ENCODE measurements at regions not wholly inside any gene's neighbourhood (a gene's known extent, or its start where the extent isn't known, plus 50 kb on each side); places are given as distances from the start of the nearest gene placed in this dataset.

GRCh38 chr15:96402403-96402802, 71.9 kb downstream of the NR2F2 start:
- TF ChIP-seq, protein P1, sequence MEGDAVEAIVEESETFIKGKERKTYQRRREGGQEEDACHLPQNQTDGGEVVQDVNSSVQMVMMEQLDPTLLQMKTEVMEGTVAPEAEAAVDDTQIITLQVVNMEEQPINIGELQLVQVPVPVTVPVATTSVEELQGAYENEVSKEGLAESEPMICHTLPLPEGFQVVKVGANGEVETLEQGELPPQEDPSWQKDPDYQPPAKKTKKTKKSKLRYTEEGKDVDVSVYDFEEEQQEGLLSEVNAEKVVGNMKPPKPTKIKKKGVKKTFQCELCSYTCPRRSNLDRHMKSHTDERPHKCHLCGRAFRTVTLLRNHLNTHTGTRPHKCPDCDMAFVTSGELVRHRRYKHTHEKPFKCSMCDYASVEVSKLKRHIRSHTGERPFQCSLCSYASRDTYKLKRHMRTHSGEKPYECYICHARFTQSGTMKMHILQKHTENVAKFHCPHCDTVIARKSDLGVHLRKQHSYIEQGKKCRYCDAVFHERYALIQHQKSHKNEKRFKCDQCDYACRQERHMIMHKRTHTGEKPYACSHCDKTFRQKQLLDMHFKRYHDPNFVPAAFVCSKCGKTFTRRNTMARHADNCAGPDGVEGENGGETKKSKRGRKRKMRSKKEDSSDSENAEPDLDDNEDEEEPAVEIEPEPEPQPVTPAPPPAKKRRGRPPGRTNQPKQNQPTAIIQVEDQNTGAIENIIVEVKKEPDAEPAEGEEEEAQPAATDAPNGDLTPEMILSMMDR (IDR thresholded peaks at IDR 0.05): no peak
- peaks cover 0 to 2% (median 0%) of the 10 kb centered on the region in 4 donors for H3K27me3 ChIP-seq
- DNase-seq: no peak
- H3K4me3 ChIP-seq: no peak overlapping the region
- no peak overlapping the region for H3K27ac ChIP-seq
- no peaks in the 10 kb centered on the region for H3K4me1 ChIP-seq
- FAIRE-seq: no peak
- intact Hi-C loops (cut with DNase I): no loop called here
- 54% methylated on average over 3 of the region's 3 CpGs for WGBS, 2 donors
- ATAC-seq: no peak
- H3K36me3 ChIP-seq: no peaks in the 10 kb centered on the region
- no peaks in the 10 kb centered on the region for H3K9me3 ChIP-seq

DNA sequence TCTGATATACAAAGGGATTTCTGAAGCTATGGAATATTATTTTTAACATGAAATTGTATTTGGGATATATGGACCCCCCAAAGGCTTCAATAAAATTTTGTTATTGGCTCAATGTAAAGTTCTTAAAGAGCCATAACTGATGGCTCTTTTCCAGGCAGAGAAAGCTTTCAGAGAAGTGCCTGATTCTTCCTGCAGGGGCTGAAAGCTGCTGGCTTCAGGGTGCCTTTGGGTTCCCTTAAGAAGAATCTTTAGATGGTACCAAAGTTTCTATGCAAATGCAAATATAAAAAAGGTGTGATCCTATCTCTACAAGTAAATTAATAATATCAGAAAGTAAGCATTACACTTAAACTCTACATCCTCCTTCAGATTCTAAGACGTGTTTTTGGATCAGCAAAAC, 72.6 kb downstream of the NR2F2 start:
- Histone ChIP-seq H3K9me3 (no peaks in the 10 kb centered on the region), H3K4me1 (no peaks in the 10 kb centered on the region), H3K27ac (no peak overlapping the region), H3K27me3 (peaks cover 0 to 8% (median 0%) of the 10 kb centered on the region in 4 donors), H3K36me3 (no peaks in the 10 kb centered on the region), H3K4me3 (no peak overlapping the region)
- TF ChIP-seq, protein P1 (IDR thresholded peaks at IDR 0.05): no peak
- intact Hi-C loops (cut with DNase I): no loop called here
- ATAC-seq (no peak), FAIRE-seq (no peak), DNase-seq (no peak)
- WGBS, 2 donors: 58 to 63% methylated on average over 1 of the region's 1 CpG

- H3K27me3 ChIP-seq: peaks cover 0 to 10% (median 0%) of the 10 kb centered on the region in 4 donors
- H3K36me3 ChIP-seq: no peaks in the 10 kb centered on the region
- intact Hi-C loops (cut with DNase I): no loop called here
- FAIRE-seq (no peak), DNase-seq (no peak), ATAC-seq (no peak)
- H3K27ac ChIP-seq: no peak overlapping the region
- TF ChIP-seq, protein P1 (IDR thresholded peaks at IDR 0.05): no peak
- no peak overlapping the region for H3K4me3 ChIP-seq
- H3K4me1 ChIP-seq: peaks cover 0 to 4% (median 3%) of the 10 kb centered on the region in 3 donors
- WGBS, 2 donors: 67 to 69% methylated on average over 1 of the region's 1 CpG
- no peaks in the 10 kb centered on the region for H3K9me3 ChIP-seq
Measured at GRCh38 chr15:96403932-96404331, 73.4 kb downstream of the NR2F2 start.

DNA sequence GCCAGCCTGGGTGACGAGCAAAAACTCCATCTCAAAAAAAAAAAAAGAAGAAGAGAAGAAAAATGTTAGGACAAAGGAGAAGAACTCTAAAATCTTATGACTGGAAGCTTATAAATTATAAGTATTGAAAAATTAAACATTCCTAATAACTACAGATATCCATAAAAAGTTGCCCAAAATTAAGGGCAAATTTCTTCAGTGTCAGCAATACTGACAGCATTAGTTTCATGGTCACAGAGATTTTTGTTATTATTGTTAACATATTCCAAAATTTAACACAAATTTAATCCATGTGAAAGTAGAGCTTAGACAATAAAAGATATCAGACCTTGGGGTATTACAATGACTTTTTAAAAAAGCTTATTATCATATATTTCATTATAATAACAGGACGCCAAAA, 74.1 kb downstream of the NR2F2 start:
- no peak for FAIRE-seq

DNA sequence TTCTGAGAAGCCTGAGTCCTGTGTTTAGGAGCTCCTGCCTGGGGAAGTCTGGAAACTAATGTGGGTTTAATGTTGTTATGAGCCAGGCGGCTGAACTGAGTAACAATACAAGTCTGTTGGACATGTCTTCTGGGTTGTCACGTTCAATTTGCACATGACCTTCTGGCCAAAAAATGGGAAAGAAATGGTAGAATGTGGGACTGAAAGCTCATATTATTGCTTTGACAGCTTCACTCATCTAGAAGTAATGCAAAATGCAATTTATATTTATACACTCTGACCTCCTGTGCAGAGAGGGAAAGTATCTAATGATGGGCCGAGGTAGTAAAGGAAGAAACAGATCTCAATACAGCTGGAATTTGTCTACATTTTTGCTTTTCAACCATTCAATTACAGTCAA, 75.8 kb downstream of the NR2F2 start:
- DNase-seq (no peak), FAIRE-seq (no peak), ATAC-seq (no peak)
- H3K4me3 ChIP-seq: no peak overlapping the region
- no peaks in the 10 kb centered on the region for H3K36me3 ChIP-seq
- peaks cover 0 to 11% (median 7%) of the 10 kb centered on the region in 3 donors for H3K4me1 ChIP-seq
- no peaks in the 10 kb centered on the region for H3K9me3 ChIP-seq
- TF ChIP-seq, protein P1 (IDR thresholded peaks at IDR 0.05): no peak
- peaks cover 0 to 21% (median 4%) of the 10 kb centered on the region in 4 donors for H3K27me3 ChIP-seq
- intact Hi-C loops (cut with DNase I): no loop called here
- H3K27ac ChIP-seq: no peak overlapping the region
- 66 to 80% methylated on average over 3 of the region's 3 CpGs for WGBS, 2 donors

More for the DNA sequence above, 74.1 kb downstream of the NR2F2 start:
- Histone ChIP-seq H3K36me3 (no peaks in the 10 kb centered on the region), H3K27me3 (peaks cover 0 to 13% (median 0%) of the 10 kb centered on the region in 4 donors), H3K27ac (no peak overlapping the region), H3K4me1 (peaks cover 0 to 10% (median 3%) of the 10 kb centered on the region in 3 donors), H3K4me3 (no peak overlapping the region), H3K9me3 (no peaks in the 10 kb centered on the region)
- intact Hi-C loops (cut with DNase I): no loop called here
- ATAC-seq: no peak
- 75 to 84% methylated on average over 2 of the region's 2 CpGs for WGBS, 2 donors
- DNase-seq: no peak
- TF ChIP-seq, protein P1 (IDR thresholded peaks at IDR 0.05): no peak
